GM10248 (cell line): ENCODE measurements at regions not wholly inside any gene's neighbourhood (a gene's known extent, or its start where the extent isn't known, plus 50 kb on each side); places are given as distances from the start of the nearest gene placed in this dataset.
"Not testable (repeated sequence)": the region's sequence is repeated elsewhere in the genome, so short reads cannot be mapped to it uniquely, and the experiment has no call there.

Experiments used
- CTCF ChIA-PET: fragments of 300-600 bp; sonication (Branson Sonifier 250); formaldehyde crosslinking; extraction: SDS; loops from one replicate; lab custom pipeline; 2021; ENCODE audit warnings: antibody characterized with exemption; lab: Yijun Ruan, JAX
- POLR2A ChIA-PET: fragments of 350-650 bp; sonication (Branson Sonifier 250); formaldehyde crosslinking; extraction: SDS; loops from one replicate; lab custom pipeline; 2020; ENCODE audit warnings: antibody characterized with exemption; lab: Yijun Ruan, JAX
- DNase-seq: peaks from one replicate; pipeline ENCODE4 v3.0.0; 2012; ENCODE audit errors: extremely low spot score
- TF ChIP-seq, protein P1 (sequence below): IDR thresholded peaks from 2 replicates; pipeline ENCODE4 v1.5.1; 2012; ENCODE audit warnings: mild to moderate bottlenecking, low read depth; ENCODE audit errors: extremely low read depth, missing control alignments, control extremely low read depth

DNA sequence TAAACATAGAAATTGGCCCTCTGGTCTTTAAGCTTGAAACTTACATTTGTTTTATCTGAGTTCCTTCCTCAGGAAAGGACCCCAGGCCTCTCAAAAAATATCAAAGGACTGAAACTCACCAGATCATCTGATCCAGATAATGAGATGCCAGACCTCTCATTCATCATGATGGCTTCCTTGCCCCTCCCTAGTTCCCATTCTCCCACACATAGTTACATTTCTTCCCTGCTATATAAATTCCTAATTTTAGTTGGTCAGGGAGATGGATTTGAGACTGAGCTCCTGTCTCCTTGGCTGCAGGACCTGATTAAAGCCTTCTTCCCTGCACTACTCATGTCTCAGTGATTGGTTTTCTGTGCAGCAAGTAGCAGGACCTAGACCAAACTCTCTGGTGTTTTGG lies 119.4 kb upstream of the SPIN1 start:
- POLR2A ChIA-PET, result no interaction called here
- no peak for DNase-seq
- TF ChIP-seq, protein P1, sequence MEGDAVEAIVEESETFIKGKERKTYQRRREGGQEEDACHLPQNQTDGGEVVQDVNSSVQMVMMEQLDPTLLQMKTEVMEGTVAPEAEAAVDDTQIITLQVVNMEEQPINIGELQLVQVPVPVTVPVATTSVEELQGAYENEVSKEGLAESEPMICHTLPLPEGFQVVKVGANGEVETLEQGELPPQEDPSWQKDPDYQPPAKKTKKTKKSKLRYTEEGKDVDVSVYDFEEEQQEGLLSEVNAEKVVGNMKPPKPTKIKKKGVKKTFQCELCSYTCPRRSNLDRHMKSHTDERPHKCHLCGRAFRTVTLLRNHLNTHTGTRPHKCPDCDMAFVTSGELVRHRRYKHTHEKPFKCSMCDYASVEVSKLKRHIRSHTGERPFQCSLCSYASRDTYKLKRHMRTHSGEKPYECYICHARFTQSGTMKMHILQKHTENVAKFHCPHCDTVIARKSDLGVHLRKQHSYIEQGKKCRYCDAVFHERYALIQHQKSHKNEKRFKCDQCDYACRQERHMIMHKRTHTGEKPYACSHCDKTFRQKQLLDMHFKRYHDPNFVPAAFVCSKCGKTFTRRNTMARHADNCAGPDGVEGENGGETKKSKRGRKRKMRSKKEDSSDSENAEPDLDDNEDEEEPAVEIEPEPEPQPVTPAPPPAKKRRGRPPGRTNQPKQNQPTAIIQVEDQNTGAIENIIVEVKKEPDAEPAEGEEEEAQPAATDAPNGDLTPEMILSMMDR, result no peak
- CTCF ChIA-PET, result no interaction called here

DNA sequence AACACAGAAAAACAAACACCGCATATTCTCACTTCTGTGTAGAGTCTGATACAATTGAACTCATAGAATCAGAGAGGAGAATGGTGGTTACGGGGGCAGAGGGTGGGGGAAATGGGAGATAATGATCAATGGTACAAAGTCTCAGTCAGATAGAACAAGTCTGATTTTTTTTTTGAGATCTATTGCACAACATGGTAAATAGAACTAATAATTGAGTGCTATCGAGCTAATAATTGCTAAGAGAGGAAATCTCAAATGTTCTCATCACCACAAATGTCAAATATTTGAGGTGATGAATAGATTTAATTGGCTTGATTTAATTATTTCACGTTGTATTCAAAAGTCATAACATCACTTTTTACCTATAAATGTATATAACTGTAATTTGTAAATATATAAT lies 121.0 kb upstream of the SPIN1 start:
- DNase-seq, result no peak
- POLR2A ChIA-PET, result no interaction called here
- CTCF ChIA-PET, result no interaction called here
- TF ChIP-seq, protein P1, result no peak

DNA sequence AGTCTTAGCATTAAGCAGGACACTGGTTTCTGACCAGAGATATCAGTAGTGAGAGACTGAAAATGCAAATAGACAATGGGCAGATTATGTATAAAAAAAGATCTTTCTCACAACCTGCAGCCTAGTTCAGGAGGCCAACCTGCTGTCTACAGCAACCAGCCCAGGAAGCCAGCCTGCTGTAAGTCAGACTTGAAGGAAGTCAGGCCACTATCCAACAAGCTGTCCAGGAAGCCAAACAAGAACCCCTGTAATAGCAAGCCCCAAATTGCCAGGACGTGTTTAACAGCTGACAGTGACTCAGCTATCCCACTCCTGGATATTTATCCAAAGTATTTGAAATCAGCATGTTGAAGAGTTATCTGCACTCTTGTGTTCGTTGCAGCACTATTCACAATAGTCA lies 121.8 kb upstream of the SPIN1 start:
- POLR2A ChIA-PET, result no interaction called here
- CTCF ChIA-PET, result no interaction called here
- TF ChIP-seq, protein P1, result no peak

DNA sequence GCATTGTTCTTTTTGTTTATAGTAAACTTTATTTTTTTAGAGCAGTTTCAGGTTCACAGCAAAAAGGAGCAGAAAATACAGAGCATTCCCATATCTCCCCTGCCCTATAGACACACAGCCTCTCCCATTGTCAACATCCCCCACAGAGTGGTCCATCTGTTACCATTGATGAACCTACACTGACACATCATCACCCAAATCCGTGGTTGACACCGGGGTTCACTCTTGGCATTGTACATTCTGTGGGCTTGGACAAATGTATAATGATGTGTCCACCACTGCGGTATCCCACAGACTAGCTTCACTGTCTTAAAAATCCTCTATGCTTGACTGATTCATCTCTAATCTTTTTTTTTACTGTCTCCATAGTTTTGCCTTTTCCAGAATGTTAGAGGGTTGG lies 120.7 kb upstream of the SPATA31C2 start:
- ChIA-PET CTCF (no interaction called here), POLR2A (no interaction called here)
- DNase-seq, result no peak
- TF ChIP-seq, protein P1, result no peak

More for the DNA sequence above, 121.8 kb upstream of the SPIN1 start:
- DNase-seq, result no peak

- TF ChIP-seq, protein P1, result no peak
- ChIA-PET CTCF (no interaction called here), POLR2A (no interaction called here)
- no peak for DNase-seq
Measured at GRCh38 chr9:88258601-88259000, 120.3 kb upstream of the SPATA31C2 start.

DNA sequence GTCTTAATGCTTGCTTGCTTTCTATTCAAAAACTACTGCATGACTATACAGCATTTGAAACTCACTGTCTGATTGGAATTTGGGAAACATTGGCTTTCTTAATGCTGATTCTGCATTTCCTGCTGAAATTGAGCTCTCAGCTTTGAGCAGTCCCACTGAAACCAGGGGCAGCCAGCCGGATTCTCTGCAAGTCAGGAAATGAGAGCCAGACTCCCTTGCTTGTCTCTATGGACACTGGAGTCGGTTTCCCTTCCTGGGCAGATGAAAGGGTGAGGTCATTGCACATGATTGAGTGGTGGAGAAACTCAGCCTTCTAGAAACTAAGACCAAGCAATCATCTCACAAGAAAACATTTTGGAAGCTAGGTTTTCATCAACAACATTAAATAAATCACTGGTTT lies 119.7 kb upstream of the SPATA31C2 start:
- TF ChIP-seq, protein P1, result no peak
- no peak for DNase-seq
- POLR2A ChIA-PET, result no interaction called here
- CTCF ChIA-PET, result no interaction called here

DNA sequence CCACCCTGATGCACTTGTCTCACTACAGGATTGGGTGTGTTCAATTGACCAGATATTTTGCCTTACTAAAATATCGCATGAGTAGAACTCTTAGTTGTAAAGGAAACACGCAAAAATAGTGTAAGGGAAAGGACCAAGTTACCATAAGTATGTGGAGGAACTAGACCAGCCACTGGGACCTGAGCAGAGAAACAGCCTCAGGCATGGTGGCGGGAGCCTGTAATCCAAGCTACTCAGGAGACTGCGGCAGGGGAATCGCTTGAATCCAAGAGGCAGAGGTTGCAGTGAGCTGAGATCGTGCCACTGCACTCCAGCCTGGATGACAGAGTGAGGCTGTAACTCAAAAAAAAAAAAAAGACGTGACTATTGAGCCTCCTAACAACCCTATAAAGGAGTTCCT lies 117.9 kb upstream of the SPATA31C2 start:
- ChIA-PET CTCF (no interaction called here), POLR2A (no interaction called here)
- DNase-seq, result no peak
- TF ChIP-seq, protein P1, result no peak

- POLR2A ChIA-PET, DNase-seq, CTCF ChIA-PET: not testable (repeated sequence)
Measured at GRCh38 chr9:88255806-88256205, 117.5 kb upstream of the SPATA31C2 start.
